Stomach (tissue), 4 donors: ENCODE measurements at regions not wholly inside any gene's neighbourhood (a gene's known extent, or its start where the extent isn't known, plus 50 kb on each side); places are given as distances from the start of the nearest gene placed in this dataset.

Experiments
- EP300 ChIP-seq: sonication (generic); formaldehyde crosslinking; IDR thresholded peaks from one replicate; pipeline ENCODE4 v1.6.1; 2017; ENCODE audit warnings: antibody characterized with exemption
- POLR2A ChIP-seq, 4 donors: fragments of 450-650 bp; IDR thresholded peaks; one replicate each; pipeline ENCODE4 v1.6.1; 2016; ENCODE audit warnings: antibody characterized with exemption in 4 of 4, control low read depth in 2 of 4, mild to moderate bottlenecking in 1 of 4, moderate library complexity in 1 of 4
- TF ChIP-seq, protein P1 (sequence below), 7 experiments: fragments of 450-650 bp in 4 of 7; fragments of 200-600 bp in 3 of 7; sonication (generic) in 3 of 7; IDR thresholded peaks; one replicate each; pipeline ENCODE4 v1.5.1; 2016 to 2019; ENCODE audit warnings: antibody characterized with exemption in 7 of 7, control low read depth in 2 of 7, mild to moderate bottlenecking in 1 of 7

DNA sequence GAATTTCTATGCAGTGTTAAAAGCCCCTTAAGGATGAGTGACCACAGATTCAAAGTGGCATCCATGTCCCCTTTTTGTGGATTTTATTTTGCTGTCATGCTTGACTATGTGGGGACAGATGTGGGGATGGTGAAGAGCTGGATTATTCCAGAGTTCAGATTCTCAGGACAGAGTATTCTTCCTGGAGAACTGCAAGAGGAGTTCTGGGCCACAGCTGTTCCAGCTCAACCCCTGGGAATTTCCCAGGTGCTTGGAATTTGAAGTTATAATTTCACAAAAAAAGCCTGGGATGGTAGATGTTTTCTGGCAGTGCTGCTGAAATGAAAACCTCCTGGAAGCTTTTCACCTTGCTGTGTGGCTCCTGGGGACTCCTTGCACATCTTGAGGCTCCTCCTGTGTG lies 671.8 kb upstream of the MARCKS start:
- TF ChIP-seq, protein P1, sequence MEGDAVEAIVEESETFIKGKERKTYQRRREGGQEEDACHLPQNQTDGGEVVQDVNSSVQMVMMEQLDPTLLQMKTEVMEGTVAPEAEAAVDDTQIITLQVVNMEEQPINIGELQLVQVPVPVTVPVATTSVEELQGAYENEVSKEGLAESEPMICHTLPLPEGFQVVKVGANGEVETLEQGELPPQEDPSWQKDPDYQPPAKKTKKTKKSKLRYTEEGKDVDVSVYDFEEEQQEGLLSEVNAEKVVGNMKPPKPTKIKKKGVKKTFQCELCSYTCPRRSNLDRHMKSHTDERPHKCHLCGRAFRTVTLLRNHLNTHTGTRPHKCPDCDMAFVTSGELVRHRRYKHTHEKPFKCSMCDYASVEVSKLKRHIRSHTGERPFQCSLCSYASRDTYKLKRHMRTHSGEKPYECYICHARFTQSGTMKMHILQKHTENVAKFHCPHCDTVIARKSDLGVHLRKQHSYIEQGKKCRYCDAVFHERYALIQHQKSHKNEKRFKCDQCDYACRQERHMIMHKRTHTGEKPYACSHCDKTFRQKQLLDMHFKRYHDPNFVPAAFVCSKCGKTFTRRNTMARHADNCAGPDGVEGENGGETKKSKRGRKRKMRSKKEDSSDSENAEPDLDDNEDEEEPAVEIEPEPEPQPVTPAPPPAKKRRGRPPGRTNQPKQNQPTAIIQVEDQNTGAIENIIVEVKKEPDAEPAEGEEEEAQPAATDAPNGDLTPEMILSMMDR (IDR thresholded peaks at IDR 0.05), result no peak
- TF ChIP-seq POLR2A (IDR thresholded peaks at IDR 0.05) (no peak), EP300 (no peak)
